ENCODE measurements at regions not wholly inside any gene's neighbourhood (a gene's known extent, or its start where the extent isn't known, plus 50 kb on each side); places are given as distances from the start of the nearest gene placed in this dataset.

DNA sequence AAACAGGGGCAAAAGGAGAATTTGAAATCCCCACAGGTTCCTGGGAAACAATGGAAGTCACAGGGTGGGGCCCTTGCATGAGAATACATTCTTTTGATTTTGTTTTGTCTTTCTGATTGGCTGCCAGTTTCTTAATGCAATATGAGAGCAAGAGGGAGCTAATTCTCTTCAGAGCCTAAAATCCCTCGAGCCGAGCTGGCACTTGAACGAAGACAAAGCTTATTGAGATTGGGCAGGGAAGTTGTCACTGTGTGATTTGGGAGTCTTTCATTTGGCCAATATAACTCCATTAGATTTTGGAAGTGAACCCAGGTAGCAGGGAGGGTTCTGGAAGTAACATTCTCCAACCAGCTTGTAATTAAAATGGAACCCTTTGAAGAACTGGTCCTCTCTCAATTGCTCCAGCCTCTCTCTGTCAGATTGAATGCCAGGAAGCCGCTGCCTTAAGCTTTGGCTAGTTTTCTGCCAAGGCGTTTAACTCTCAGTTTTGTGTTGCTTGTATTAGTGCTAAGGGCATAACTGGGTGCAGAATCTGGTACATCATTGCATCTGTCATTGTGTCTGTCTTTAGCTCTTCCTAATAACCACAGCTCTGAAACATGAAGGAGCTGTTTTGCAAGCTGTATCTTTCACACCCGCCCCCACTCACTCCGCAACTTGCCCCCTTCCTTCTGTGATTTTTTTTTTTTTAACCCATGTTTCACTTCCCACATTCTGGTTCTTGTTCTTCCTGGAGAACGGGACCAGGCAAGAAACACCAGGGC is 272.0 kb downstream of the MAF start:
- DNase-seq: no peak

DNA sequence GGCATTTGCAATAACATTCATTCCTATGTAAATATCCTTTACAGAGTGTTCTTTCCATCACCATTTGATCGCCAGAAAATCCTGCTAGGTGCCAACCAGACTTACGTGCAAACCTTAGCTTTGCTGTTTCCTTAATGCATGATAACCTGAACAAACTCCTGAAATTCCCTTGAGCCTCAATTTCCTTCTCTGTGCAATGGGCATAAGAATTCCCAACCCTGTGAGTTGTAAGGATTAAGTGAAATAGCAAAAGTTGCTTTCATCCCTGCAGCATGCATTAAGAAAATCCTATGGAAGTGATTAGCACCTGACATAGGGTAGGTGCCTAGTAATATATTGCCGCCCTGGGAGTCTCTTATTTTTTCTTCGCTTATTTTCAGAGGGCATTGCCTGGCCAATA is 272.7 kb downstream of the MAF start:
- no peak for DNase-seq

DNA sequence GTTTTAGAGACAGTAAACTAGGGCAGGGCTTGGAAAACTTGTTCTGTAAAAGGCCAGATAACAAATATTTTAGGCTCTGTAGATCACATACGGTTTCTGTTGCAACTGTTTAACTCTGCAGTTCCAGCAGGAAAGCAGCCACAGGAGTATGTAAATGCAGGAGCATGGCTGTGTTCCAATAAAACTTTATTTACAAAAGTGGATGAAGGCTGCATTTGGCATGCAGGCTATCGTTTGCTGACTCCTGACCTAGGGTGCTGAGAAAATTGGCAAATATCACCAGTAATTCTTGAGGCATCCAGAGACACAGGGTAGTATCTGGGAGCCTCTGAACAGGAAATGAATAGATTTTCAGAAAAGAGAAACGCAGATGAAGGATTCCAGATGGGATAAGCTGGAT is 274.0 kb downstream of the MAF start:
- no peak for DNase-seq

DNA sequence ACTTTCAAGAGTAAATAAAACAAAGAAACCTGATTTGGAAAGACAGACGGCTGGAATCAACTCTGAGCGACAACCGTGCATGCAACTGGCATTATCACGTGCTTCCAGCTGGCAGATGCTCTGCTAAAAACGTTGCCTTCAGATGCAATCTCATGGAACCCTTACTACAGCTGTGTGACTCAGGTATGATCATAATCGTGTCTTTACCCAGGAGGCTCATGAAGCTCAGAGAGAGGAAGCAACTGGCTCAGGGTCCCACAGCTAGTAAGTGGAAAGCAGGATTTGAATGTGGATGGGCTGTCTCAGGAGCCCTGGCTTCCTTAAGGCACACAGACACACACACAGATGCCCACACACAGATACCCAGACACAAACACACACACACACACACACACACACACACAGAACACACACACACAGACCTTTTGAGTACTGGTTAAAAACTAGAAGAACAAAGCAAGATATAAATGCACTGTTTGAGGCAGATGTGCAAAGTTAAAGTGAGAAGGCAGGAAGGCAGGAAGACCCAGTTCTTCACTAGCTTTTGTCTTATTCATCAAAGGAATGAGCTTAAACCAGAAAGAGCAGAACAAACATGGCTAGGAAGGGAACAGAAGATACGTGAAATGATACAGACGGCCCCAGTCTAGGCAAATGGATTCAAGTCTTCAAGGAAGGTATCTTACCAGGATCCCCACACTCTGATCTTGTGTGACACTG is 275.2 kb downstream of the MAF start:
- DNase-seq: no peak

DNA sequence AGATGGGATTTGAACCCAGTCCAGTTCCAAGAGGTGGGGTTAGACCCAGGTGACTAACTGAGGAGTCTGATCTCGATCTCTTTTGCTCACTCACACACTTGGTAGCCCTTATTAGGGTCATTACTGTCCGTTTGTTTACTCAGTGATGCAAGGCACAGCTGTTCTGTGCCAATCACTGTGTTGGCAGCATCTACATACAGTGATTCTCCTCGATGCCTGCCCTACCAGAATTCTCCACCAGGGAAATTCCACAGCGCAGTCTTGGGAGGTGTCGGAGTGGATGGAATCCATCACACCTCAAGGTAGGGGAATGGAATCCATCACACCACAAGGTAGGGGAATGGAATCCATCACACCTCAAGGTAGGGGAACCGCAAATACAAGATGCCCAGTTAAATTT is 279.6 kb downstream of the MAF start:
- no peak for DNase-seq

DNA sequence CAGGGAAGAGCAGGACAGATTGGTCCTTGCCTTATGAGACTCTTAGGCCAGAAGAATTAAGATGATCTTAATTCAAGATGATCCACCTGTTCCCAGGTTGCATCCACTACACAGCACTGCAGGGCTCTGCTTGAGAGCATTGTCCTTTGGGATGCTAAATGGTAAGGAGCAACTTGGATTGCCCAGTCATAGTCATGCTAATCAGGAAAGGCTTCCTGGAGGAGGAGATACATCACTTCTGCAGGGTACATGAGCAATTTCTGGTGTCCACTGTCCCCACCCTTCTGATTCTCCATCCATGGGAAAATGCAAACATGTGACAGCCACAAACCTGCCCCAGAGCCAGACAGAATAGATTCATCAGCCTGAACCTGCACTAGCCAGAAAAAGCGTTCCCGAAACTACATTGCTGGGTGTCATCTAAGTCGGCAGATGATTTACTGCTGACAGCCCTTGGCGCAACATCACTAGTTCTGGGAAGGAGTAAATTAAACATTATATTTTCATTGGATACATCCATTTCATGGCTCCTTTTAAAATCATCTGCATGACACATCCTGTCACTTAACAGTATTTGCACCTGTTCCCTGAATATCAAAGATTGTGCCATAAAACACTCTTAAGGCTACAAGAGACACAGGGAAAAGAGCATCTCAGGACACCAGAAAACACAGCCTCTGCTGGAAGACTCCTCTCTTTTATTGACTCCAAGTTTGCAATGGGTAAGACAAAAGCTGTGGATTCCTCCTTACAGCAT is 282.2 kb downstream of the MAF start:
- DNase-seq: no peak

DNA sequence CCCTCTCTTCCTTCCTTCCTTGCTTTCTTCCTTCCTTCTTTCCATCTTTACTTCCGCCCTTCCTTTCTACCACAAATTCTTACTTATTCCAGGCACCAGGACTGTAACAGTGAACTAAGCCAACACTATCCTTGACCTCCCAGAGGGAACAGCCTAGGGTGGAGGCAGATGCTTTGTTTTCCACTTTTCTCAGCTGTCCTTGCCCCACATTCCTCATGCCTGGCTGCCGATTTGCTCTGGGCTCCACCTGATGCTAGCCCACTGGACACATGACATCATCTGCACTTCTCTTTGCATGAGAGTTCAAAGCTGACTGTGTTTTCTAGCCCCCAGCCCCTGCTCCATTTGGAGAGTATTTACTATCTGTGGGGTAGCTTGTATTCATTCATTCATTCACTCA is 283.0 kb downstream of the MAF start:
- DNase-seq: no peak

DNA sequence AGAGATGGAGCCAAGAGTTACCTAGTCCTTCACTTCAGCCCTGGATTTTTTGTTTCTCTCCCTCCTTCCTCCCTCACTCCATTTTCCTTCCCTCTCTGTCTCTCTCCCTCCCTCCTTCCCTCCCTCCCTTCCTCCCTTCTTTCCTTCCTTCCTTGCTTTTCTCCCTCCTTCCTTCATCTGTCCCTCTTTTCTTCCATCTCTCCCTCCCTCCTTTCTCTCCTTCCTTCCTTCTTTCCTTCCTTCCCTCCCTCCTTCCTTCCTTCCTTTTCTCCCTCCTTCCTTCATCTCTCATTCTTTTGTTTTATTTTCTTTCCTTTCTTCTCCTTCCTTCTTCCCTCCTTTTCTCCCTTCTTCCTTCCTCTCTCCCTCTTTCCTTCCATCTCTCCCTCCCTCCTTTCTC is 283.5 kb downstream of the MAF start:
- DNase-seq: no peak

DNA sequence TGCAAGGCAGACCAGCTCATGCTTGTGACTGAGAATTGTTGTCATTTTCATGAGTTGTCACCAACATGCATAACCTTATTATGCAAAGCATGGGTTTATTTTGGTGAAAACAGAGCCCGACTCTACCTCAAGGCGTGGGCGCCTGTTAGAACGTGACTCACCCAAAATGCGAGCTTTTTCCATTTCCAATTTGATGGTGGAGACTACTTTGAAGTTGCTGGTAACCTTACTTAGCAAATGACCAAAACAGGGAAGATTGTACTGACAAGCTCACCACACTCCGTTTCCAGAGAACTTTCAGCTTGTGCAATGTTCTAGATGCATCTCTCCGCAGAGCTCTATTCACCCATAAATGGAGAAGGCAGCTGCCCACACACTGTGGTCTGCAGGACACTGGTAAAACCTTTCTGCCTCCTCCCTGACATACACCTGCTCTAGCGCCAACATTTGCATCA is 284.5 kb downstream of the MAF start:
- DNase-seq: no peak

DNA sequence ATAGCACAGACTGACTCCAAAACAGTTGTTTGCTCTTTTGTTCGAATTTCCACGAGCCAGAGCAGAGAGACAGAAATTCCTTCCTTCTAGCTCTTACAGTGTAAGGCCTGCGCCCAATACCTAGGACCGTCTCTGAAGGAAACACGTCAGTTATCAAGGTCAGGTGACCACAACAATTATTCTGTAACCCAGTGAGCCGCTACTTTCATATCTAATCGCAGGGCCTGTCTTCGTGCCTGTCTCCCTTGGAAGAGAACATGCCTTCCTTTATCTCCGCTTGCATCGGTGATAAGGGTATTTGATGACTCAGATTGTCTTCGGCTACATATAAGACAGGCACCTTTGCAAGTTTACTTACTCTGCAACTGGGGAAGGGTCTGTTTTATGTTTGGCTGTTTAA is 288.0 kb downstream of the MAF start:
- DNase-seq: no peak

DNA sequence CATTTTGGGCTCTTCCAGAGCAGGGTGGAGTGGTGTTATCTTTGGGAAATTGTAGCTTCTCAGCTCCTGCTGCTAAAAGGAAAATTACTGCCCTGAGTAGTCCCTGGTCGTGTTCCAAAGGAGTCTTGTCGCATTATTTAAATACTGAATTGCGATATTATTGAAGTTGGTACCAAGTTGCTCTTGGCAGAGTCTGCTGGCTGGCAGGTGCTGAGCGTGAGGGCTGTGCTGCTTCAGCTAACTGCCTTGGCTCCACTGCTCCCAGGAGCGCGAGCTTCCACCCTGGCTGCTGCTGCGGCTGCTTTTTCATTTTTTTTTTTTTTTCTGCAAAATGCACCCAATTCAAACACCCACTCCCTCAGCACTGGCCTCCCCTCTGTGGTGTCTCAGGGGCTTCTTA is 289.8 kb downstream of the MAF start:
- no peak for DNase-seq

DNA sequence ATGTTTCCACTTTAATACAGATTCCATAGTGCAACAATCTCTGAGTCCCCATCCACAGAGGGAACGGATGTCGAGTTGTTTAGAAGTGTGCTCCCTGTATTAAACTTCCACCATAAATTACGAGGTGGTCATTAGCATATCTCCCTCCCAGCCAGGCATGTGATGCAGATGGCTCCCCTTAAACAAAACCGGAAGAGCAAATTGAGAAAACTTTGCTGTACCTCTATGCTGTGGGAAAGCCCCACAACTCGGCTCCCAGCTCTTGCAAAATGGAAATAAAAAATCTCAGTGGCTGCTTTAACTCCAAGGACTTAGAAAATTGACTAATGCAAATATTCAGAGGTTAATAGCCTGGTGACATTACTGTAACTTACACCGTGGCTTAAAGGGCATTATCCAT is 290.9 kb downstream of the MAF start:
- DNase-seq: no peak

DNA sequence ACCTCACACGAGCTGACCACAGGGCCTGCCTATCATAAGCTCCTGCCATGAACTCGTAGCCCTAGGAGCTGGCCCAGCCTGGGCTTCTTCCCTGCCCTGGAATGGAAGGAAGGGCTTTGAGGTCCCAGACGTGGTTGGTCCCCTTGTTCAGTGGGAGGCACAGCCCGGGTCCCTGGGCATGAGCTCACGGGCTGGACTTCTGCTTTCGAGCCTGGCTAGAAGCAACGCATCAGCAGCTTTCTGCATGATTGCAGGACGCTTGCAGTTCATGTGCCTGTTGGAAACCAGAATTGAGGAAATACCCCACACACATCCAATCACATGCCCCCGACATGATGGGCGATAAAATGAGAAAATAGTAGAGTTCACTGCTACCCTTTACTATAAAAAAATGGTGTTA is 293.3 kb downstream of the MAF start:
- no peak for DNase-seq

DNA sequence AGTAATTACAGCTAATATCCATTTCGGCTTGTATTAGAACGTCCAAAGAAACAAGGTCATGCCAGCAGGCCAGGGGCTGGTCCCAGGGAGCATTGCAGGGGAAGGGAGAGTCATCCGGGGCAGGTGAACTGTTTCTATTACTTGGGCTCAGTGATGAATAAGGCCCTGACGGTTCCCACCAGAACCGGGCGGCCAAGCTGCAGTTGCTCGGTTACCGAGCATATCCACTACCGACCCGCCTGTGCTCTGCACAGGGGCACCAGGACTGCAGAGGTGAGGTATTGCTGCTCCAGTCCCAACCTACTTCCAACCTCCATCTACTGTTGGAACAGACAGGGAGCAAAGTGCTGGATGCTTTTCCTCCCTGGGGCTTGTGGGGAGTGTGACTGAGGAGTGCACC is 295.5 kb downstream of the MAF start:
- DNase-seq: no peak

DNA sequence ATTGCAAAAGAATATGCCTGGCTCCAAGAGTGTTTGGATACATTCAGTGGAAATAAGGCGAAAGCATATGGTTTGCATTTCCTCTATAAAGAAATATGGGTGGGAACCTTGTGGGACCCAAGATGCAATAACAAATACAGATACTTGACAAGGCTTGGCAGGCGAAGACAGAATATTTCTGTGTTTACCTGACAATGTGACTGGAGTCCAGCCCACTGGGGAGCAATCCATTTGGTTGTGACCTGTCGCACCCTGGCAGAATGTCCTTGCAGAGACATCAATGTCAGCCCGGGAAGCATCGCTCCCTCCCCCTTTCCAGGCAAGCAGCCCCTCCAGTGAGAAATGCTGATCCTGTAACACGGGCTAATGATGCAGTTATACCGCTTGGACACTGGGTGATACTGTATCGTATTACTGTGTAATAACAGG is 296.6 kb downstream of the MAF start:
- peak; percentile 69 for DNase-seq

DNA sequence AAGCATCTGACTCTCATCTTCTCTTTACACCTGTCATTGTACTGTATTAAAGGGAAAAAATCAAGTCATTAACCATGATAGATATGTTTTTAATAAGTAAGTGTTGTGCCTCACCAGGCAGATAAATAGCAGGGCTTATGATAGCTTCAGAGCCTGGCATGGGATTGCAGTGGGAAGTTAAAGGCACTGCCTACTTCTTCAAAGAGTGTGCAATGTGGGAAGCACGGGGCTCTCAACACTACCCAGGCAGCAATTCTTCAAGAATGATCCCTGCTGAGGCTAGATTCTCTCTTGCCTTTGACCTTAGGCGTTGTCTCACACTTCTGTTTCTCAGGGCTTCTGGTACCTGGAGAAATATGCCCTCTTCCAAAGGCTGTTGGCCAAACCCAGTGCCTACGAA is 297.3 kb downstream of the MAF start:
- no peak for DNase-seq

DNA sequence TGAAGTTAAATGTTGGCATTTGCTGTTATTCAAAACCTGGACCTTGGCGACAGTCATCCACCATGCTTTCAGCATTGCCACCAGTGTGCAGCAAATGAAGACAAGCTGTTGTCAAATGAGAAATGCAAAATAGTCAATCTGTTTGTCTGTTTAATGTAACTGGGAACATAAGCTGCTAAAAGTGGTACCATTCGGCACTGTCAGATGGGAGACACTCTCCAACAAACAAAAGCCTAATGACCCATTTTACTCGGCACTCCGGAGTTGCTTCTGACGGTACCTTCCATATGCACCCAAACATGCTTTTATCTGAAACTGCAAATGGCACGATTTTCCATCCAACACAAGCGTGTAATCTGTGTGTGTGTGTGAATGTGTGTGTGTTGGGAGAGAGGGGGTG is 297.8 kb downstream of the MAF start:
- no peak for DNase-seq

DNA sequence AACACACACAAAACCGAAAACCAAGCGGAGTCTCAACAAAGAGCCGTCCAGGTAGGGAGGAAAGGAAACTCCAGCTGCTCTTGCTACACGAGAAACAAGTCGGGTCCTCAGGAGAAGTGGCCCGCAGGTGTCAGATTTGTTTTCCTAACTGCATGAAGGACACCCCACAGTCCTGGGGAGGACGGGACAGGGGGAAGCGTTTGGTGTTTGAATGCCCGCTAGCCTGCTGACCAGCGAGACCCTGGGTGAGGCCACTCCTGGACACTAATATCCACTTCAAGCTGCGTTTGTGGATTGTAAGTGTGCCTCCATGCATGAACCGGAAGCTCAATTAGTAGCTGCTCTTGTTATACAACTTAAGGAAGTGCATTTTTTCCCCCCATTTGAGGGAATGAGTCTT is 299.5 kb downstream of the MAF start:
- no peak for DNase-seq

DNA sequence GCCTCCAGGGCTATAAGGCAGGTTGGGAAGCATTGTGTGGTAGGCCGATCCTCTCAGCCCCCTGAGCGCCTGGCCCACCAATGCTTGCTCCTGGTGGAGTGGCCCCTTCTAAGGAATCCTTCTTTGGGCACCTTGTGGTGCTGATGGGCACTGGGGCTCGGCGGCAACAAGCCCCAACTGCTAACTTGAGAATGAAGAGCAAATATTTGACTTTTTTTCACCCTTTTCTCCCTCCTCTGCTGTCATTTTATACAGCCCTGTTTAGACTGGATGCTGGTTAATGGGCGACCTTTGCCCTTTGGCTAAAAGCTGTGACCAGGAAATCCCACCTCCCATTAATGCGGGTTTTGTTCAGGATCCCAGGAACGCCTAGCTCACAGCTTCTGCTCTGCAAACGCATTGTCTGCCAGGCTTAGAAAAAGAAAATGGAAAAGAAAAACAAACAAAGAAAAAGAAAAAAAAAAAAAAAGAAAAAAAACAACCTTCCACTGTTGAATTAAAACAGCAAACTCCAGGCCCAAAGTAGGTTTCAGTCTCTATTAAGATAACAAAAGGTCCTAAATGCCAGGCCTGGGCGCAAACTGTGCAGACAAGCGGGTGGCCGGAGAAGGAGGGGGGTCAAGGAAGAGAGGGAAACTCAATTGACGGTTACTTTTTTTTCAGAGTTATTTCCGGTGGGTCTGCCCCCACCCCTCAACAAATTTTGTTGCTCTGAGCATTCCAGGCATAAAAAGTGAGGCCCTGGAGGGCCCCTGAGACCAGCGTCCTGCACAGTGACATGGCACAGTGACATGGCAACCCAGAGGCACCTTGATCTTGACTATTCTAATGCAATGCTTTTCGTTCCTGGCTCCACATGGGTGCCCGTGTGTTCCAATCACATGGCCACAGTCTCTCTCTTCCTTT is 301.4 kb downstream of the MAF start:
- no peak for DNase-seq

DNA sequence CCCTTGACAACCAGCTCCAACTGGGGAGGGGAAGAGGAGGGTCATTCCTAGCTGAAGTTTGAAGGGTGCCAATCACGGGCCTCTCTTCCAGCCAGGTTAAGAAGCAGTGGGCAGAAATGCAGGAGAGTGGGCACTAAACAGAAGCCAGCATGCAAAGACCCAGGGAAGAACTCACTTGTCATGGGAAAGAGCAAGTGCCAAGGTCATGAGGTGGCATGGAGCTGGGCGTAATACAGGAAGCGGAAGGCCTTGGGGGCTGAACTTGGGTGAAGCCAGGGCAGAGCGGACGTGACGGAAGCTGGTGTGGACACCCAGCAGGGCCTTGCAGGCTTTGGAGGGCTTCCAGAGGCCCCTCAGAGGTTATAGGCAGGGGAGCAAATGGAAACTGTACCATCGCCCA is 302.1 kb downstream of the MAF start:
- no peak for DNase-seq

DNA sequence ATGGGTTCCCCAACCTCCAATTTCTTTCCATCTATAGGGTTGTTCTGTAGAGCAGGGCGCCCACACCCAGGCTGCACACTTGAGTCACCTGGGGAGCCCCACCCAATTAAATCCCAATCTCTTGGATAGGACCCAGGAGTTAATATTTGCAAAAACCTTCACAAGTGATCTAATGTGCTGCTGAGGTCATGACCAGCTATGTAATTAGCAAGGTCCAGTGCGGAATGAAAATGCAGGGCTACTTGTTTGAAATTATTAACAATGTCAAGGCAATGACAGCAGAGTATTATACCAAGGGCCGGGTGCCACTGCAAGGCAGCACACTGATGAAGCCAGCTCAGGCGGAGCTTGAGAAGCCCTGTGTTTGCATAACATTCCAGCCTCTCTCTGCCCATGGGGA is 302.7 kb downstream of the MAF start:
- no peak for DNase-seq

DNA sequence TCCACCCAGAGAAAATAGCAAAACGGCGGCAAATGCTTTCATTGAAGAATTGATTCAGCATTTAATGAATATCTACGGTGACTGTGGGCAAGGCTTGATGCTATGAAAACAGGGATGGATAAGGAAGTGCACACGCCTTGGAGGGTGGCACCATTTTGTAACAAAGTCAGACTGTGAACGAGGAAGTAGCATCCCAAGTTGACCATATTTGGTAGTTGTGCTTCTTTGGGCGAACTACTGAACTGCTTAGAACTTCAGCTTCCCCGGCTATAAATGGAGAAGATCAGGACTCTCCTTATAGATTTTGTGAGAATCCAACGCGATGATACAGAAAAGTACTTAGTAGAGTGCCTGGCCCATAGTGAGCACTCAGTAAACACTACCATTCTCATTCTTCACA is 303.2 kb downstream of the MAF start:
- DNase-seq: no peak

DNA sequence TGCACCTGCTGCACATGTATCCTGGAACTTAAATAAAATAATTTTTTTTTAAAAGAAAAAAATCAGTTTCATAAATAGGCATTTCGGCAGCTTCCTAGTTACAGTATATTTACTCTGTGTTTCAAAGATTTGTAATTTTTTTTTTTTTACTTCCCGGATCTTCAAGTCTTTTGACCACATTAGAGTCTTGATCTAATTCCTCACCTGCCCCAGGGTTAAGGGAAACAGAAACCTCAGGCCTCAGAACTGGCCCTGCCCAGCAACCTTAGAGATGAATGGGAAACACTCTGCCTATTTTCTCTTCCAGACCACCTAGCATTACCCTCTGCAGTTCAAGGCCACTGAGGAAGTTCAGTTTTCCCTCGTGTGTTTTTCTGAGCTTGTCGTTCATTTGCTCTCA is 304.0 kb downstream of the MAF start:
- DNase-seq: no peak
